AG04450 (cell line): ENCODE measurements at regions not wholly inside any gene's neighbourhood (a gene's known extent, or its start where the extent isn't known, plus 50 kb on each side); places are given as distances from the start of the nearest gene placed in this dataset.
"Not testable (repeated sequence)": the region's sequence is repeated elsewhere in the genome, so short reads cannot be mapped to it uniquely, and the experiment has no call there.

Source experiments
- CTCF ChIA-PET: fragments of 300-600, 350-600 bp; formaldehyde crosslinking; extraction: SDS; loops from one replicate; lab custom pipeline; 2022; ENCODE audit warnings: antibody characterized with exemption, inconsistent platforms; lab: Charles Lee
- POLR2A ChIA-PET: fragments of 350-600 bp; formaldehyde crosslinking; extraction: SDS; loops from one replicate; lab custom pipeline; 2021; ENCODE audit warnings: antibody characterized with exemption, inconsistent platforms; lab: Yijun Ruan, JAX
- DNase-seq: peaks from one replicate; pipeline ENCODE4 v3.0.0-alpha.2; 2011; ENCODE audit warnings: low read depth, low spot score
- H3K27ac ChIP-seq: one replicate; pipeline ENCODE4 v1.5.1; 2012; ENCODE audit warnings: low read depth, low read length, control low read depth
- H3K27me3 ChIP-seq: one replicate; pipeline ENCODE4 v1.6.0; 2012; ENCODE audit warnings: low read length; ENCODE audit not compliant: control insufficient read depth, insufficient read depth
- H3K4me3 ChIP-seq: 2 replicates; pipeline ENCODE4 v1.5.1; 2011; ENCODE audit warnings: mild to moderate bottlenecking, low read depth, low read length, control low read depth
- H3K9me3 ChIP-seq: 2 replicates; pipeline ENCODE4 v1.5.1; 2012; ENCODE audit warnings: low read length; ENCODE audit not compliant: control insufficient read depth, insufficient read depth
- CTCF ChIP-seq: IDR thresholded peaks from 2 replicates; pipeline ENCODE4 v1.5.1; 2011; ENCODE audit warnings: low read depth, low read length, control low read depth, inconsistent platforms

- DNase-seq: no peak
- Histone ChIP-seq H3K4me3 (no peak overlapping the region), H3K9me3 (no peaks in the 10 kb centered on the region), H3K27me3 (no peaks in the 10 kb centered on the region), H3K27ac (peak overlapping the region; percentile 0)
- POLR2A ChIA-PET: interaction anchor here (1.6 kb wide), 1 partner anchor 24 kb away, joined by 4 read pairs; no protein-coding TSS in a partner anchor
- TF ChIP-seq CTCF: no peak
- CTCF ChIA-PET: no interaction called here
Observed at GRCh38 chr18:10354241-10354811, 100.1 kb upstream of the APCDD1 start.

GRCh38 chr18:10354890-10355289 is 99.5 kb upstream of the APCDD1 start:
- Histone ChIP-seq H3K9me3 (no peaks in the 10 kb centered on the region), H3K27me3 (no peaks in the 10 kb centered on the region), H3K4me3 (no peak overlapping the region), H3K27ac (no peak overlapping the region)
- DNase-seq: no peak
- ChIA-PET POLR2A (no interaction called here), CTCF (no interaction called here)
- TF ChIP-seq CTCF: no peak

GRCh38 chr18:10356999-10357398 is 97.4 kb upstream of the APCDD1 start:
- H3K9me3 ChIP-seq, DNase-seq, POLR2A ChIA-PET: not testable (repeated sequence)

GRCh38 chr18:10361660-10362059 is 92.8 kb upstream of the APCDD1 start:
- CTCF ChIA-PET: no interaction called here
- Histone ChIP-seq H3K9me3 (peaks cover 3% of the 10 kb centered on the region; the same call in 1 of the 2 replicates), H3K27me3 (no peaks in the 10 kb centered on the region), H3K27ac (no peak overlapping the region), H3K4me3 (no peak overlapping the region)
- TF ChIP-seq CTCF: no peak
- no peak for DNase-seq
- POLR2A ChIA-PET: no interaction called here

More at GRCh38 chr18:10356999-10357398, 97.4 kb upstream of the APCDD1 start:
- CTCF ChIA-PET, H3K27me3 ChIP-seq, H3K27ac ChIP-seq, H3K4me3 ChIP-seq: not testable (repeated sequence)

GRCh38 chr18:10365021-10365500 is 89.4 kb upstream of the APCDD1 start:
- H3K9me3 ChIP-seq: peaks cover 3% of the 10 kb centered on the region; the same call in 1 of the 2 replicates
- CTCF ChIA-PET: no interaction called here

More at GRCh38 chr18:10365021-10365500, 89.4 kb upstream of the APCDD1 start:
- Histone ChIP-seq H3K27ac (no peak overlapping the region), H3K27me3 (no peaks in the 10 kb centered on the region), H3K4me3 (no peak overlapping the region)
- no peak for DNase-seq
- POLR2A ChIA-PET: no interaction called here
- no peak for TF ChIP-seq CTCF
